ENCODE measurements at regions not wholly inside any gene's neighbourhood (a gene's known extent, or its start where the extent isn't known, plus 50 kb on each side); places are given as distances from the start of the nearest gene placed in this dataset.

DNA sequence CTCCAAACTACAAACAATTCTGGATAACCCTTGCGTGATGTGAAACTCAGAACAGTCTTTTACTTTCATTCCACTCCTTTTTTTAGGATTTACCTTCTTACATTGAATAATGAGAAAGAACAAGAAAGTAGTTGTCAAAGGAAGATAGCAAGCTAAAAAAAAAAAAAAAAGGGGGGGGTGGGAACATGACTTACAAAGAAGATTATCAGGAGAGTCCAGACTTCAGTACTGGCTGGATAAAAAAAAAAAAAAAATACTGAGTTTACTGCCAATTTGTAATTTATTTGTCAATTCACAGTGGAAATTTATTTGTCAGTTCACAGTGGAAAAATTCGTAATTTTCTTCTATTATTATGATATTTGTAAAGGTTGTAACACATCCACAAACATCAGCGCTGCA lies 792.4 kb upstream of the SLITRK5 start:
- intact Hi-C loops (cut with DNase I, micrococcal nuclease): no loop called here
- DNase-seq (no peak), ATAC-seq (no peak)
- no peaks in the 10 kb centered on the region for H3K9me3 ChIP-seq
- no peak overlapping the region for H3K4me3 ChIP-seq
- H3K36me3 ChIP-seq (ENCODE audit: low read depth): no peaks in the 10 kb centered on the region
- H3K4me1 ChIP-seq (ENCODE audit: low read depth): no peaks in the 10 kb centered on the region
- TF ChIP-seq, protein P1, sequence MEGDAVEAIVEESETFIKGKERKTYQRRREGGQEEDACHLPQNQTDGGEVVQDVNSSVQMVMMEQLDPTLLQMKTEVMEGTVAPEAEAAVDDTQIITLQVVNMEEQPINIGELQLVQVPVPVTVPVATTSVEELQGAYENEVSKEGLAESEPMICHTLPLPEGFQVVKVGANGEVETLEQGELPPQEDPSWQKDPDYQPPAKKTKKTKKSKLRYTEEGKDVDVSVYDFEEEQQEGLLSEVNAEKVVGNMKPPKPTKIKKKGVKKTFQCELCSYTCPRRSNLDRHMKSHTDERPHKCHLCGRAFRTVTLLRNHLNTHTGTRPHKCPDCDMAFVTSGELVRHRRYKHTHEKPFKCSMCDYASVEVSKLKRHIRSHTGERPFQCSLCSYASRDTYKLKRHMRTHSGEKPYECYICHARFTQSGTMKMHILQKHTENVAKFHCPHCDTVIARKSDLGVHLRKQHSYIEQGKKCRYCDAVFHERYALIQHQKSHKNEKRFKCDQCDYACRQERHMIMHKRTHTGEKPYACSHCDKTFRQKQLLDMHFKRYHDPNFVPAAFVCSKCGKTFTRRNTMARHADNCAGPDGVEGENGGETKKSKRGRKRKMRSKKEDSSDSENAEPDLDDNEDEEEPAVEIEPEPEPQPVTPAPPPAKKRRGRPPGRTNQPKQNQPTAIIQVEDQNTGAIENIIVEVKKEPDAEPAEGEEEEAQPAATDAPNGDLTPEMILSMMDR (IDR thresholded peaks at IDR 0.05): no peak

- intact Hi-C loops (cut with DNase I, micrococcal nuclease): no loop called here
- Histone ChIP-seq H3K9me3 (no peaks in the 10 kb centered on the region), H3K4me1 (ENCODE audit: low read depth) (no peaks in the 10 kb centered on the region), H3K36me3 (ENCODE audit: low read depth) (no peaks in the 10 kb centered on the region), H3K4me3 (no peak overlapping the region)
- no peak for ATAC-seq
- DNase-seq: no peak
- TF ChIP-seq, protein P1 (IDR thresholded peaks at IDR 0.05): no peak
Observed at GRCh38 chr13:86881390-86881789, 789.8 kb upstream of the SLITRK5 start.

DNA sequence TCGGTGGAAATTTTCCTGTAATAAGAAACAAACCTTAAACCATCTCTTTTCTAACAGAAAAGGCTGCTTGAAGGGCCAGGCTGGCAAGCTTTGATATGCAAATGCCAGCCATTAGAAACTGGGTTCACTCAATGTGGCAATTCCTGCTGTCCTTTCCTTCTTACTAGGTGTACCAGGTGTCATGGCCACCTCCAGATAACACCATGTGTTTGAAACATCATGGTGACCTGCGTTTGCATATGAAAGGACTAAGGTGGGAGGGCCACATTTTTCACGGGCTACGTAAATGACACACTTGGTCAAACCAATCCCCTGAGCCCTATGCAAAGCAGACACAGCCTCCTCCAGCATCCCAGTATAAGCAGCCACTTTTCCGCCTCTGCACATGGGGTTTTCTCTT lies 789.1 kb upstream of the SLITRK5 start:
- H3K4me3 ChIP-seq: no peak overlapping the region
- H3K36me3 ChIP-seq (ENCODE audit: low read depth): no peaks in the 10 kb centered on the region
- H3K4me1 ChIP-seq (ENCODE audit: low read depth): no peaks in the 10 kb centered on the region
- H3K9me3 ChIP-seq: no peaks in the 10 kb centered on the region
- TF ChIP-seq, protein P1 (IDR thresholded peaks at IDR 0.05): no peak
- ATAC-seq (no peak), DNase-seq (no peak)
- intact Hi-C loops (cut with DNase I, micrococcal nuclease): no loop called here

DNA sequence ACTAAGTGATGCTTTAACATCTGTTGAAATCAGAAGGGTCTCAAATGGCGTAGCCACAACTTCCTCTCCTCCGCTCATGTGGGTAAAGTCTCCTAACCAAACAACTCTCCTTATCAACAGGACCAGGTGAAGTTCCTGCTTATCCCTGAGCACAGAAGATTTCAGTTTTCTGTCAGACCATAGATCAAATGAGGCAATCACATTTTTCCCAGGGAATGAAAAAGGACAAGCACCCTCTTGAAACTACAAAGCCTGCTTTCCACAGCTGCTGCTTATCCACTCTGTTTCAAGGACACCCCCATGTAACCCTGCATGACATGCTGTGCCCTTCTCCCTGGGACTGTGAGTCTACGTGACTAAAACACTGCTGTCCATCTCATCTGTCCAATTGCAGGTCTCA lies 788.3 kb upstream of the SLITRK5 start:
- TF ChIP-seq, protein P1 (IDR thresholded peaks at IDR 0.05): no peak
- Histone ChIP-seq H3K4me1 (ENCODE audit: low read depth) (no peaks in the 10 kb centered on the region), H3K4me3 (no peak overlapping the region), H3K9me3 (no peaks in the 10 kb centered on the region), H3K36me3 (ENCODE audit: low read depth) (no peaks in the 10 kb centered on the region)
- intact Hi-C loops (cut with DNase I, micrococcal nuclease): no loop called here
- no peak for ATAC-seq
- no peak for DNase-seq

GRCh38 chr13:86892330-86892729 lies 778.8 kb upstream of the SLITRK5 start:
- no peak for DNase-seq
- intact Hi-C loops (cut with DNase I, micrococcal nuclease): no loop called here
- ATAC-seq: no peak
- Histone ChIP-seq H3K9me3 (no peaks in the 10 kb centered on the region), H3K36me3 (ENCODE audit: low read depth) (no peaks in the 10 kb centered on the region), H3K4me1 (ENCODE audit: low read depth) (no peaks in the 10 kb centered on the region), H3K4me3 (no peak overlapping the region)
- TF ChIP-seq, protein P1 (IDR thresholded peaks at IDR 0.05): no peak

- ATAC-seq (no peak), DNase-seq (no peak)
- intact Hi-C loops (cut with DNase I, micrococcal nuclease): no loop called here
- TF ChIP-seq, protein P1 (IDR thresholded peaks at IDR 0.05): no peak
- H3K4me1 ChIP-seq (ENCODE audit: low read depth): no peaks in the 10 kb centered on the region
- no peaks in the 10 kb centered on the region for H3K36me3 ChIP-seq (ENCODE audit: low read depth)
- H3K4me3 ChIP-seq: no peak overlapping the region
- H3K9me3 ChIP-seq: no peaks in the 10 kb centered on the region
Observed at GRCh38 chr13:86900906-86901305, 770.3 kb upstream of the SLITRK5 start.

Data from mucosa of descending colon (tissue), 3 donors.